Esophagus muscularis mucosa (tissue), 4 donors: ENCODE measurements at regions not wholly inside any gene's neighbourhood (a gene's known extent, or its start where the extent isn't known, plus 50 kb on each side); places are given as distances from the start of the nearest gene placed in this dataset.

Experiments
- DNase-seq: peaks from one replicate; pipeline ENCODE4 v3.0.0-alpha.2; 2017; ENCODE audit errors: extremely low spot score
- H3K27ac ChIP-seq, 4 donors: fragments of 200-600 bp; sonication (generic); replicated peaks in 1 of 4; 1 replicate in 3 of 4; 2 replicates in 1 of 4; pipeline ENCODE4 v1.5.1; 2016 to 2019; ENCODE audit warnings: mild to moderate bottlenecking in 1 of 4
- H3K27me3 ChIP-seq, 4 donors: fragments of 200-600 bp; sonication (generic); one replicate each; pipeline versions ENCODE4 v1.5.1 to v1.6.0; 2016 to 2019
- H3K36me3 ChIP-seq, 4 donors: fragments of 200-600 bp; sonication (generic); one replicate each; pipeline ENCODE4 v1.5.1; 2016 to 2019
- H3K4me1 ChIP-seq, 4 donors: fragments of 200-600 bp; sonication (generic); one replicate each; pipeline ENCODE4 v1.5.1; 2016 to 2019
- H3K4me3 ChIP-seq, 4 donors: fragments of 200-600 bp; sonication (generic); 1 replicate in 2 of 4; 2 replicates in 2 of 4; pipeline ENCODE4 v1.5.1; 2016 to 2019; ENCODE audit warnings: mild to moderate bottlenecking in 4 of 4, moderate library complexity in 1 of 4
- H3K9me3 ChIP-seq, 4 donors: fragments of 200-600 bp; sonication (generic); 1 replicate in 3 of 4; 2 replicates in 1 of 4; pipeline ENCODE4 v1.5.1; 2016 to 2019
- EP300 ChIP-seq: sonication (generic); formaldehyde crosslinking; IDR thresholded peaks from one replicate; pipeline ENCODE4 v1.6.1; 2017; ENCODE audit warnings: antibody characterized with exemption
- POLR2A ChIP-seq: fragments of 450-650 bp; IDR thresholded peaks from one replicate; pipeline ENCODE4 v1.6.1; 2017; ENCODE audit warnings: antibody characterized with exemption, moderate library complexity, mild to moderate bottlenecking, low read depth
- POLR2AphosphoS5 ChIP-seq, 2 donors: sonication (generic); formaldehyde crosslinking; IDR thresholded peaks; one replicate each; pipeline ENCODE4 v1.6.1; 2017; ENCODE audit warnings: antibody characterized with exemption in 2 of 2
- WGBS: methylation state at CpG from one replicate; pipeline ENCODE4 v1.1.5; 2018; 5-methylcytosine and 5-hydroxymethylcytosine counted together
- intact Hi-C: fragments of 100-400 bp; cut with DNase I; formaldehyde crosslinking; loops from one replicate; pipeline ENCODE4 v1.15.1; 2023
- TF ChIP-seq, protein P1 (sequence below), 3 experiments: fragments of 200-600 bp in 2 of 3; fragments of 450-650 bp in 1 of 3; sonication (generic) in 2 of 3; IDR thresholded peaks; one replicate each; pipeline ENCODE4 v1.5.1; 2017 to 2019; ENCODE audit warnings: antibody characterized with exemption in 3 of 3, mild to moderate bottlenecking in 2 of 3, moderate library complexity in 1 of 3

DNA sequence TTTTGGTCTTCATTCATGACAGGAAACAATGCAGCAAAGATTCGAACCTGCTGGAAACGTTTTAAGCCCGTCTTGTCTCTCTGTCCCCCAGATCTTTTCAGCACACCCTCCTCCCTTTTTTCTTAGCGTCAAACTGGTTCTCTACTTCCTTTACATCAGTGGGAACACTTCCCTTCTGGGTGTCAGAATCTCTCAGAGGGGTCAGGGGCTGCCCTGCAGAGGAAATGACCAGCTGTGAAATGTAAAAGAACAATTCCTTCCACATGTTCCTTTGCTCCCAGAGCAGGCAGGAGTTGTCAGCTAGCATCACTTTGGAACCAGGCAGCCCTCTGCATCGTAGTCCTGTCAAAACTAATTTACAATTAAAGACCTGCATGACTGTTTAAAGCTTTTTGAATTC is 619.0 kb downstream of the TFAP2A start:
- Histone ChIP-seq H3K27me3 (no peaks in the 10 kb centered on the region), H3K36me3 (no peaks in the 10 kb centered on the region), H3K9me3 (no peaks in the 10 kb centered on the region), H3K4me3 (no peak overlapping the region), H3K4me1 (no peaks in the 10 kb centered on the region), H3K27ac (no peak overlapping the region)
- TF ChIP-seq POLR2AphosphoS5 (IDR thresholded peaks at IDR 0.05), result no peak
- no peak for TF ChIP-seq POLR2A
- TF ChIP-seq, protein P1, sequence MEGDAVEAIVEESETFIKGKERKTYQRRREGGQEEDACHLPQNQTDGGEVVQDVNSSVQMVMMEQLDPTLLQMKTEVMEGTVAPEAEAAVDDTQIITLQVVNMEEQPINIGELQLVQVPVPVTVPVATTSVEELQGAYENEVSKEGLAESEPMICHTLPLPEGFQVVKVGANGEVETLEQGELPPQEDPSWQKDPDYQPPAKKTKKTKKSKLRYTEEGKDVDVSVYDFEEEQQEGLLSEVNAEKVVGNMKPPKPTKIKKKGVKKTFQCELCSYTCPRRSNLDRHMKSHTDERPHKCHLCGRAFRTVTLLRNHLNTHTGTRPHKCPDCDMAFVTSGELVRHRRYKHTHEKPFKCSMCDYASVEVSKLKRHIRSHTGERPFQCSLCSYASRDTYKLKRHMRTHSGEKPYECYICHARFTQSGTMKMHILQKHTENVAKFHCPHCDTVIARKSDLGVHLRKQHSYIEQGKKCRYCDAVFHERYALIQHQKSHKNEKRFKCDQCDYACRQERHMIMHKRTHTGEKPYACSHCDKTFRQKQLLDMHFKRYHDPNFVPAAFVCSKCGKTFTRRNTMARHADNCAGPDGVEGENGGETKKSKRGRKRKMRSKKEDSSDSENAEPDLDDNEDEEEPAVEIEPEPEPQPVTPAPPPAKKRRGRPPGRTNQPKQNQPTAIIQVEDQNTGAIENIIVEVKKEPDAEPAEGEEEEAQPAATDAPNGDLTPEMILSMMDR (IDR thresholded peaks at IDR 0.05), result no peak
- TF ChIP-seq EP300, result no peak
- intact Hi-C loops, result no loop called here
- DNase-seq, result no peak
- 10% methylated on average over 5 of the region's 5 CpGs for WGBS

DNA sequence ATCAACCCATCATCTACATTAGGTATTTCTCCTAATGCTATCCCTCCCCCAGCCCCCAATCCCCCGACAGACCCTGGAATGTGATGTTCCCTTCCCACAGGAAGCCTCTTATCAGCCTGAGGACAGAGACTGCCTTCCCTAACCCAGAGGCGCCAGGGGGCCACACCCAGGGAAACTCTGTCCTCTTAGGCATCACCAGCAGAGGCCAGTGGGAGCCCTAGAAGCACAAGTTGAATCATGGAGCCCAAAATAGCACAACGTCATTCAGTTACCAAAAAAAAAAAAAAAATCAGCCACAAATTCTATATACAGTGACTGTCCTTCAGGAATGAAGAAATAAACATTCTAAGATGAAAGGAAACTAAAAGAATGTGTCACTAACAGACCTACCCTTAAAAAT is 625.7 kb downstream of the TFAP2A start:
- peaks cover 0 to 3% (median 0%) of the 10 kb centered on the region in 4 donors for H3K27me3 ChIP-seq
- H3K4me3 ChIP-seq, result no peak overlapping the region
- H3K9me3 ChIP-seq, result no peaks in the 10 kb centered on the region
- intact Hi-C loops, result no loop called here
- no peaks in the 10 kb centered on the region for H3K4me1 ChIP-seq
- H3K27ac ChIP-seq, result no peak overlapping the region
- WGBS, result 40% methylated on average over 3 of the region's 3 CpGs
- no peak for DNase-seq
- TF ChIP-seq, protein P1 (IDR thresholded peaks at IDR 0.05), result no peak
- no peak for TF ChIP-seq EP300
- no peak for TF ChIP-seq POLR2AphosphoS5 (IDR thresholded peaks at IDR 0.05)
- no peak for TF ChIP-seq POLR2A
- H3K36me3 ChIP-seq, result no peaks in the 10 kb centered on the region

DNA sequence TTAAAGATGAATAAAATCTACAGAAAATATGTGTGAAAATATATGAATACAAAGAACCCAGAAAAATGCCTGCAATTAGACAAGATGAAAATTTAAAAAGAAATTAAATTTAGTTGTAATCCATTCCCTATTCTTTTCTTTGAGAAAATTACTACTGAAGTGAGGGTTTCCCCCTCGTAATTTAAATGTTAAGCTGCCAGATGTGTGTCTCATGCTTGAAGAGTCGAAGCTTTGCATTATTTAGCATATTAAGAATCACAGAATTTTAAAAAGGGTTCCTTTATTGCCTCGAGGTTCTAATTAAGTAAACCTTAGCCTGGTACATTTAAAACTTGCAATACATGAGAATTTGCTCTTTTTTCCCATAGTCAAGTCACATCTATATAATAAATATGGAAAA is 630.1 kb downstream of the TFAP2A start:
- no peak for DNase-seq
- Histone ChIP-seq H3K4me3 (no peak overlapping the region), H3K27me3 (peaks cover 0 to 3% (median 0%) of the 10 kb centered on the region in 4 donors), H3K27ac (no peak overlapping the region), H3K4me1 (no peaks in the 10 kb centered on the region), H3K9me3 (no peaks in the 10 kb centered on the region), H3K36me3 (no peaks in the 10 kb centered on the region)
- WGBS, result 56% methylated on average over 3 of the region's 3 CpGs
- no peak for TF ChIP-seq EP300
- TF ChIP-seq POLR2A, result no peak
- TF ChIP-seq POLR2AphosphoS5 (IDR thresholded peaks at IDR 0.05), result no peak
- TF ChIP-seq, protein P1 (IDR thresholded peaks at IDR 0.05), result no peak
- intact Hi-C loops, result no loop called here

DNA sequence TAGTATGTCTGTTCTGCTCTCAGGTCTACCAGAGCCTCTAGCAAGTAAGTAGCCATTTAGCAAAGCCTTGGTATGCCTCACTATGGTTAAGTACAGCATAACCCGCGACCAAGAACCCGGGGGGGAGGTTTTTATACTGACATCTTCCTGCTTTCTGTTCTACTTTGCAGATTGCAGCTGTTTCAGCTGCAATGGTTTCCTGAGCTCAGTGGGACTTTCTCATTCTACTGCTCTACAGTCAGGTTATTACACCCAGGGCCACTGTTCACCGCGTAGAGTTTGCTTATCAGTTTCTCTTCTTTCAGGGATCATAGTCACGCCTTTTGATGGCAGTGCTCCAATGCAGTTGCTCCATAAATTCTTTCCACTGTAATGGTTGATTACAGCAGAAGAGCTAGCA is 631.3 kb downstream of the TFAP2A start:
- Histone ChIP-seq H3K9me3 (no peaks in the 10 kb centered on the region), H3K4me3 (no peak overlapping the region), H3K36me3 (no peaks in the 10 kb centered on the region), H3K27ac (no peak overlapping the region), H3K27me3 (no peaks in the 10 kb centered on the region), H3K4me1 (no peaks in the 10 kb centered on the region)
- intact Hi-C loops, result no loop called here
- no peak for DNase-seq
- WGBS, result 22% methylated on average over 6 of the region's 6 CpGs
- TF ChIP-seq, protein P1 (IDR thresholded peaks at IDR 0.05), result no peak
- no peak for TF ChIP-seq POLR2A
- no peak for TF ChIP-seq EP300
- no peak for TF ChIP-seq POLR2AphosphoS5 (IDR thresholded peaks at IDR 0.05)

DNA sequence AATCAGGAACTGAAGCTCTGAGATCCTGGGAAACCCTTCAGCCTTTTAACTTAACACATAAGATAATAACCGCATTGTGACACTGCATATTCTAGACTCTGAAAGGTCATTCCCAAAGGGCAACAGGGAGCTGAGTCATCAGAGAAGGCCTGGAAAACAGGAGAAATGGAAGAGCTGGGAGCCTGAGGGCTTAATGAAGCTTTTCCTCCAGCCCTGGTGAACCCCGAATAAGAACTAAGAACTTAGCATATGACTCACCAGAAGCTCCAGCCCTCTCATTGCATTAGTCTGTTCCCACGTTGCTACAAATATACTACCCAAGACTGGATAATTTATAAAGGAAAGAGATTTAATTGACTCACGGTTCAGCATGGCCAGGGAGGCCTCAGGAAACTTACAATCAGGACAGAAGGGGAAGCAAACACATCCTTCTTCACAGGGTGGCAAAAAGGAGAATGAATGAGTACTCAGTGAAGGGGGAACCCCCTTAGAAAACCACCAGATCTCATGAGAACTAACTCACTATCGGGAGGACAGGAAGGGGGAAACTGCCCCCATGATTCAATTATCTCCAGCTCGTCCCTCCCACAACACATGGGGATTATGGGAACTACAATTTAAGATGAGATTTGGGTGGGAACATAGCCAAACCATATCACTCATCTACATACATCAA is 648.5 kb downstream of the TFAP2A start:
- H3K4me3 ChIP-seq, result no peak overlapping the region
- no peak for DNase-seq
- 63% methylated on average over 6 of the region's 6 CpGs for WGBS
- H3K27ac ChIP-seq, result no peak overlapping the region
- H3K4me1 ChIP-seq, result no peaks in the 10 kb centered on the region
- H3K9me3 ChIP-seq, result no peaks in the 10 kb centered on the region
- intact Hi-C loops, result no loop called here
- H3K36me3 ChIP-seq, result no peaks in the 10 kb centered on the region
- TF ChIP-seq EP300, result no peak
- no peaks in the 10 kb centered on the region for H3K27me3 ChIP-seq
